ENCODE measurements at regions not wholly inside any gene's neighbourhood (a gene's known extent, or its start where the extent isn't known, plus 50 kb on each side); places are given as distances from the start of the nearest gene placed in this dataset.

- DNase-seq (ENCODE audit: low spot score), result no peak
Observed at GRCh38 chr3:159171333-159171732, 369.5 kb downstream of the MFSD1 start.

GRCh38 chr3:159172473-159172872, 370.6 kb downstream of the MFSD1 start:
- DNase-seq (ENCODE audit: low spot score), result no peak

GRCh38 chr3:159174715-159175692, 373.1 kb downstream of the MFSD1 start:
- DNase-seq (ENCODE audit: low spot score), result no peak

GRCh38 chr3:159178209-159178897, 376.5 kb downstream of the MFSD1 start:
- no peak for DNase-seq (ENCODE audit: low spot score)

- DNase-seq (ENCODE audit: low spot score), result no peak
Observed at GRCh38 chr3:159182961-159183360, 381.1 kb downstream of the MFSD1 start.

GRCh38 chr3:159185443-159186050, 383.7 kb downstream of the MFSD1 start:
- no peak for DNase-seq (ENCODE audit: low spot score)

- DNase-seq (ENCODE audit: low spot score), result no peak
Observed at GRCh38 chr3:159186581-159186980, 384.7 kb downstream of the MFSD1 start.

GRCh38 chr3:159187232-159187631, 385.4 kb downstream of the MFSD1 start:
- DNase-seq (ENCODE audit: low spot score), result no peak

GRCh38 chr3:159187706-159188105, 385.9 kb downstream of the MFSD1 start:
- DNase-seq (ENCODE audit: low spot score), result no peak

- no peak for DNase-seq (ENCODE audit: low spot score)
Observed at GRCh38 chr3:159189994-159190669, 388.3 kb downstream of the MFSD1 start.

GRCh38 chr3:159191447-159191846, 389.6 kb downstream of the MFSD1 start:
- no peak for DNase-seq (ENCODE audit: low spot score)

GRCh38 chr3:159196359-159196758, 394.5 kb downstream of the MFSD1 start:
- DNase-seq (ENCODE audit: low spot score), result no peak

GRCh38 chr3:159200176-159200575, 398.3 kb downstream of the MFSD1 start:
- peak; percentile 52 for DNase-seq (ENCODE audit: low spot score)

- DNase-seq (ENCODE audit: low spot score), result peak; percentile 38
Observed at GRCh38 chr3:159208050-159208449, 406.2 kb downstream of the MFSD1 start.

GRCh38 chr3:159209459-159209858, 407.6 kb downstream of the MFSD1 start:
- no peak for DNase-seq (ENCODE audit: low spot score)

- DNase-seq (ENCODE audit: low spot score), result no peak
Observed at GRCh38 chr3:159210336-159210735, 408.5 kb downstream of the MFSD1 start.

GRCh38 chr3:159216311-159216710, 414.5 kb downstream of the MFSD1 start:
- no peak for DNase-seq (ENCODE audit: low spot score)

GRCh38 chr3:159219231-159219630, 417.4 kb downstream of the MFSD1 start:
- DNase-seq (ENCODE audit: low spot score), result no peak

GRCh38 chr3:159221335-159221734, 419.5 kb downstream of the MFSD1 start:
- no peak for DNase-seq (ENCODE audit: low spot score)

GRCh38 chr3:159229116-159229680, 427.3 kb downstream of the MFSD1 start:
- no peak for DNase-seq (ENCODE audit: low spot score)

GRCh38 chr3:159232966-159233365, 431.1 kb downstream of the MFSD1 start:
- DNase-seq (ENCODE audit: low spot score), result no peak

GRCh38 chr3:159233734-159234133, 431.9 kb downstream of the MFSD1 start:
- no peak for DNase-seq (ENCODE audit: low spot score)
